OCI-LY3 (cell line): ENCODE measurements at regions not wholly inside any gene's neighbourhood (a gene's known extent, or its start where the extent isn't known, plus 50 kb on each side); places are given as distances from the start of the nearest gene placed in this dataset.

ENCODE experiments used
- H2AFZ ChIP-seq: fragments of 200-600, 300-600 bp; shearing (Covaris generic); 2 replicates; pipeline ENCODE4 v1.6.0; 2014; ENCODE audit warnings: antibody characterized with exemption, low read depth, low read length
- H3K27ac ChIP-seq: fragments of 200-600, 300-600 bp; sonication (generic); 2 replicates; pipeline ENCODE4 v1.5.1; 2014; ENCODE audit warnings: mild to moderate bottlenecking, low read length, moderate library complexity, mixed read lengths
- H3K27me3 ChIP-seq: fragments of 200-600, 300-600 bp; sonication (generic); 2 replicates; pipeline ENCODE4 v1.6.1; 2014; ENCODE audit warnings: low read depth, low read length, mixed read lengths
- H3K36me3 ChIP-seq: fragments of 200-600, 300-600 bp; sonication (generic); replicated peaks from 2 replicates; pipeline ENCODE3; 2014; ENCODE audit warnings: low read depth, low read length, mixed read lengths
- H3K4me1 ChIP-seq: fragments of 300-600, 200-600 bp; sonication (generic); 2 replicates; pipeline ENCODE4 v1.6.1; 2014; ENCODE audit warnings: low read length, mixed read lengths
- H3K4me2 ChIP-seq: fragments of 200-600, 300-600 bp; sonication (generic); 2 replicates; pipeline ENCODE4 v1.6.1; 2014; ENCODE audit warnings: low read length, mixed read lengths
- H3K4me3 ChIP-seq: fragments of 300-600, 200-600 bp; sonication (generic); 2 replicates; pipeline ENCODE4 v1.5.1; 2014; ENCODE audit warnings: antibody characterized with exemption, mild to moderate bottlenecking, low read length, moderate library complexity
- H3K79me2 ChIP-seq: fragments of 300-600, 200-600 bp; shearing (Covaris generic); 2 replicates; pipeline ENCODE4 v1.6.1; 2014; ENCODE audit warnings: mild to moderate bottlenecking, low read length, mixed read lengths
- H3K9ac ChIP-seq: fragments of 300-600, 200-600 bp; shearing (Covaris generic); 2 replicates; pipeline ENCODE4 v1.6.0; 2014; ENCODE audit warnings: mild to moderate bottlenecking, low read length, moderate library complexity
- H3K9me3 ChIP-seq: fragments of 200-600, 300-600 bp; shearing (Covaris generic); 2 replicates; pipeline ENCODE4 v1.6.1; 2014; ENCODE audit warnings: low read length, mixed read lengths; ENCODE audit not compliant: insufficient read depth
- H4K20me1 ChIP-seq: fragments of 200-600, 300-600 bp; sonication (generic); 2 replicates; pipeline ENCODE4 v1.6.1; 2016; ENCODE audit warnings: low read length, mixed read lengths; ENCODE audit not compliant: insufficient read depth
- EZH2phosphoT487 ChIP-seq: fragments of 200-600 bp; shearing (Covaris generic); IDR thresholded peaks from 2 replicates; pipeline ENCODE4 v1.6.1; 2018; ENCODE audit warnings: antibody characterized with exemption, mixed run types, low read depth
- TF ChIP-seq, protein P1 (sequence below): fragments of 200-600, 300-600 bp; sonication (generic); IDR thresholded peaks from 2 replicates; pipeline ENCODE4 v1.5.1; 2014; ENCODE audit warnings: antibody characterized with exemption, low read length, low read depth

DNA sequence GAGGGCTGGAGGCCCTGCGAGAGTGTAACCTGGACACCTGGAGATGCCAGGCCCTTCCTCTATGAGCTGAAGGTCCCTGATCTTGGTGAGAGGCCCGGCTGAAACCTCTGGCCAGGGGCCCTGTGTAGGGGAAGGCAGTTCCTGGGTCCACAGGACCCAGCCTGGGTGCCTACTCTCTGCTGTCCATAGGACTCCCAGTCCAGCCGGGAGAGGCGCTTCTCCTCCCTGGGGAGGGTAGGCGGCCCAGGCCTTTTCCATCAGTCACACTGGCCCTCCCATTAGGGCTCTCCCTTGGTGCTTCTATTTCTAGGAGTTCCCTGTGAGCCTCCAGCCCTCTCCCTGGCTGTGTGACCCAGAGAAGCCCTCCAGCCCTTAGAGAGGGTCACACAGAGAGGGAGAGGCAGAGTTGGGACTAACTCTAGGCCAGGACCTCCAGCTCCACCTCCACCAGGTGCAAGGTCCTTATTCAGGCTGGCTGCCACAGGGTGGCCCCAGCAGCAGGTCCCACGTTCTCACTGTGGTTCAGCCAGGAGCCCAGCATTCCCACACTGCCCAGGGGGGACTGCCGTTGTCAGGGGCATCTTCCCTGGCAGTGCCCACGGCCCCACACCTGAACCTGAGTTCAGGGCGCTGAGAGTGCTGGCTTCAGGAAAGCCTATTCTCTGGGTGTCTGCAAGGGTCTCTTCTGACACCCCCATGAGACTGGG lies 146.8 kb downstream of the SMAD6 start:
- Histone ChIP-seq H2AFZ (no peak overlapping the region), H3K4me2 (no peak overlapping the region), H4K20me1 (no peaks in the 10 kb centered on the region), H3K79me2 (no peaks in the 10 kb centered on the region), H3K36me3 (no peaks in the 10 kb centered on the region), H3K27ac (no peak overlapping the region), H3K27me3 (peaks cover 12% of the 10 kb centered on the region), H3K4me3 (no peak overlapping the region), H3K9me3 (no peaks in the 10 kb centered on the region), H3K9ac (no peak overlapping the region), H3K4me1 (peaks cover 14% of the 10 kb centered on the region)
- TF ChIP-seq, protein P1, sequence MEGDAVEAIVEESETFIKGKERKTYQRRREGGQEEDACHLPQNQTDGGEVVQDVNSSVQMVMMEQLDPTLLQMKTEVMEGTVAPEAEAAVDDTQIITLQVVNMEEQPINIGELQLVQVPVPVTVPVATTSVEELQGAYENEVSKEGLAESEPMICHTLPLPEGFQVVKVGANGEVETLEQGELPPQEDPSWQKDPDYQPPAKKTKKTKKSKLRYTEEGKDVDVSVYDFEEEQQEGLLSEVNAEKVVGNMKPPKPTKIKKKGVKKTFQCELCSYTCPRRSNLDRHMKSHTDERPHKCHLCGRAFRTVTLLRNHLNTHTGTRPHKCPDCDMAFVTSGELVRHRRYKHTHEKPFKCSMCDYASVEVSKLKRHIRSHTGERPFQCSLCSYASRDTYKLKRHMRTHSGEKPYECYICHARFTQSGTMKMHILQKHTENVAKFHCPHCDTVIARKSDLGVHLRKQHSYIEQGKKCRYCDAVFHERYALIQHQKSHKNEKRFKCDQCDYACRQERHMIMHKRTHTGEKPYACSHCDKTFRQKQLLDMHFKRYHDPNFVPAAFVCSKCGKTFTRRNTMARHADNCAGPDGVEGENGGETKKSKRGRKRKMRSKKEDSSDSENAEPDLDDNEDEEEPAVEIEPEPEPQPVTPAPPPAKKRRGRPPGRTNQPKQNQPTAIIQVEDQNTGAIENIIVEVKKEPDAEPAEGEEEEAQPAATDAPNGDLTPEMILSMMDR: no peak
- no peak for TF ChIP-seq EZH2phosphoT487

DNA sequence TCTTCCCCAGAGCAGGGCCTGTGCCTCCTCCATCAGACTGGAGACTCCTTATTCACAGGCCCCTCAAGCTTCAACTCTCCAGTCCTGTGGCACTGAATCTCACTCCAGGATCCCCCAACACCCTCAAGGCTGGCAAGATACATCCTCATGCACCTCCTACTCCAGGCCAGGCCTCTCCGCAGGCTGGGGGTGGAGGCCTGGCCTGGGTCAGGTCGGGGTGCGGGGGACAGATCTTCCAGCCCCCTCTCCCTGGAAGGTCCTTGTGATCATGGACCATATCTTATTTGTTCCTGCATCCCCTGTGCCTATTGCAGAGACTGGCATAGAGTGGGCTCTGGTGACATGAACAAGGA lies 147.3 kb downstream of the SMAD6 start:
- Histone ChIP-seq H3K4me1 (peaks cover 14% of the 10 kb centered on the region), H3K27ac (no peak overlapping the region), H3K27me3 (peaks cover 12% of the 10 kb centered on the region; the same call in 1 of the 2 replicates), H3K4me2 (no peak overlapping the region), H3K79me2 (no peaks in the 10 kb centered on the region), H2AFZ (no peak overlapping the region), H3K4me3 (no peak overlapping the region), H3K36me3 (no peaks in the 10 kb centered on the region), H3K9ac (no peak overlapping the region), H4K20me1 (no peaks in the 10 kb centered on the region), H3K9me3 (no peaks in the 10 kb centered on the region)
- TF ChIP-seq, protein P1: no peak
- TF ChIP-seq EZH2phosphoT487: no peak

DNA sequence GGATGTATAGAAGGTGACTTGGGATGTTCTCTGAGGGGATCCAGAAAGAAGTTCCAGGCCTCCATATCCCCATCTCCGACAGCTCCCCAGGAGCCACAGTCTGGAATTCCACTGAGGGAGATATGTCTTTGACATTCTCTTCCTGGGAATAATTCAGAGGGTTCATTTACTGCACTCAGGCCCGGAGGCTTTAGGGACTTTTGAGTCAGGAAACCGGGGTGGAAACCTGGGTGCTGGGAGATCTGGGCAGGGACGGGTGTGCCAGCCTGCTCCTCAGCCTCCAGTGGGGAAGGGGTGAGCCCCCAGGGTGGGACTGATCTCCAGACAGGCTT lies 147.7 kb downstream of the SMAD6 start:
- no peaks in the 10 kb centered on the region for H4K20me1 ChIP-seq
- H3K9ac ChIP-seq: no peak overlapping the region
- H3K36me3 ChIP-seq: no peaks in the 10 kb centered on the region
- peaks cover 12% of the 10 kb centered on the region for H3K27me3 ChIP-seq
- no peak overlapping the region for H3K4me3 ChIP-seq
- H2AFZ ChIP-seq: no peak overlapping the region
- H3K4me1 ChIP-seq: peaks cover 14% of the 10 kb centered on the region
- no peaks in the 10 kb centered on the region for H3K79me2 ChIP-seq
- no peak overlapping the region for H3K4me2 ChIP-seq
- H3K27ac ChIP-seq: no peak overlapping the region
- H3K9me3 ChIP-seq: no peaks in the 10 kb centered on the region
- TF ChIP-seq EZH2phosphoT487: no peak
- TF ChIP-seq, protein P1: no peak

- Histone ChIP-seq H3K9me3 (no peaks in the 10 kb centered on the region), H3K27me3 (peaks cover 7% of the 10 kb centered on the region), H3K4me2 (peak overlapping the region; percentile 78), H3K4me1 (peaks cover 14% of the 10 kb centered on the region), H3K27ac (no peak overlapping the region), H3K9ac (no peak overlapping the region; the same call in 1 of the 2 replicates), H3K4me3 (peak overlapping the region; percentile 68; the same call in 1 of the 2 replicates), H3K36me3 (no peaks in the 10 kb centered on the region), H4K20me1 (no peaks in the 10 kb centered on the region), H3K79me2 (no peaks in the 10 kb centered on the region), H2AFZ (peak overlapping the region; percentile 98)
- no peak for TF ChIP-seq EZH2phosphoT487
- TF ChIP-seq, protein P1: no peak
Observed at GRCh38 chr15:66850078-66850991, 148.3 kb downstream of the SMAD6 start.
